ENCODE measurements at regions not wholly inside any gene's neighbourhood (a gene's known extent, or its start where the extent isn't known, plus 50 kb on each side); places are given as distances from the start of the nearest gene placed in this dataset.

GRCh38 chr2:6459138-6459537, 406.6 kb downstream of the CMPK2 start:
- peaks cover 5% of the 10 kb centered on the region for H3K36me3 Mint-ChIP-seq (ENCODE audit: low read depth, unreplicated experiment)
- H4K20me1 ChIP-seq (ENCODE audit: insufficient read depth, low read length) = no peaks in the 10 kb centered on the region

DNA sequence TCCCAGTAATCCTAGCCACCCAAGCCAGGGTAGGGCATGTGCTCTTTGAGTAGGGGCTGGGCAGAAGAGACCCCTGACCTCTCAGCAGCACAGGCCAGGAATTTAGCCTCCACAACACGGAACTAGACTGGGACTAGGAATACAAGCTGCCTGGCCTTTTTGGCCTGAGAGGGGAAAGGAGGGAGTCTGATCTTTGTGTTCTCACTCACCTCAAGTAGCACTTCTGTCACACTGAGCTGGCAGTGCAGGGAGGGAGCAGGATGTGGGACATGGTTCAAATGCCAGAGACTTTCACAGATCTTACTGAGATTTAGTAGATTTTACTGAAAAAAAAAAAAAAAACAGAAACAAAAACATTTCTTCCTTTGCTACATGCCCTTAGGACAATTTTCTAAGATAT, 395.2 kb downstream of the CMPK2 start:
- Histone ChIP-seq H3K27ac (ENCODE audit: low read depth, low read length) (no peak overlapping the region), H2AFZ (ENCODE audit: low read depth, low read length) (no peak overlapping the region), H3K9ac (ENCODE audit: low read length) (no peak overlapping the region), H3K4me2 (ENCODE audit: low read length) (no peak overlapping the region), H4K20me1 (ENCODE audit: insufficient read depth, low read length) (no peaks in the 10 kb centered on the region), H3K9me3 (ENCODE audit: insufficient read depth, low read depth, low read length) (no peaks in the 10 kb centered on the region), H3K36me3 (ENCODE audit: insufficient read depth, low read length) (no peaks in the 10 kb centered on the region), H3K4me1 (ENCODE audit: insufficient read depth, low read length) (no peaks in the 10 kb centered on the region), H3K4me3 (ENCODE audit: insufficient read depth, low read depth, low read length) (no peak overlapping the region), H3K79me2 (ENCODE audit: insufficient read depth, low read length) (no peaks in the 10 kb centered on the region), H3K27me3 (ENCODE audit: insufficient read depth, low read length) (no peaks in the 10 kb centered on the region)
- no peaks in the 10 kb centered on the region for H3K27me3 Mint-ChIP-seq (ENCODE audit: low read depth, unreplicated experiment)
- peaks cover 4% of the 10 kb centered on the region for H3K9me3 Mint-ChIP-seq (ENCODE audit: unreplicated experiment)
- no peak overlapping the region for H3K4me3 Mint-ChIP-seq (ENCODE audit: unreplicated experiment)
- H3K27ac Mint-ChIP-seq (ENCODE audit: unreplicated experiment) = no peak overlapping the region
- FAIRE-seq = no peak
- no peaks in the 10 kb centered on the region for H3K4me1 Mint-ChIP-seq (ENCODE audit: low read depth, unreplicated experiment)
- no peak for DNase-seq (ENCODE audit: low read depth)
- no peak for TF ChIP-seq EZH2 (IDR thresholded peaks at IDR 0.05; ENCODE audit: insufficient read depth, low read length)
- no peak for TF ChIP-seq CTCF (IDR thresholded peaks at IDR 0.05; ENCODE audit: insufficient read depth, low read depth, low read length)
- H3K36me3 Mint-ChIP-seq (ENCODE audit: low read depth, unreplicated experiment) = no peaks in the 10 kb centered on the region

More at GRCh38 chr2:6459138-6459537, 406.6 kb downstream of the CMPK2 start:
- Histone ChIP-seq H3K79me2 (ENCODE audit: insufficient read depth, low read length) (no peaks in the 10 kb centered on the region), H3K4me1 (ENCODE audit: insufficient read depth, low read length) (no peaks in the 10 kb centered on the region), H3K4me3 (ENCODE audit: insufficient read depth, low read depth, low read length) (no peak overlapping the region), H3K4me2 (ENCODE audit: low read length) (no peak overlapping the region), H3K9ac (ENCODE audit: low read length) (no peak overlapping the region), H2AFZ (ENCODE audit: low read depth, low read length) (no peak overlapping the region), H3K27me3 (ENCODE audit: insufficient read depth, low read length) (no peaks in the 10 kb centered on the region), H3K27ac (ENCODE audit: low read depth, low read length) (no peak overlapping the region), H3K9me3 (ENCODE audit: insufficient read depth, low read depth, low read length) (peaks cover 7% of the 10 kb centered on the region), H3K36me3 (ENCODE audit: insufficient read depth, low read length) (no peaks in the 10 kb centered on the region)
- DNase-seq (ENCODE audit: low read depth) = no peak
- TF ChIP-seq EZH2 (IDR thresholded peaks at IDR 0.05; ENCODE audit: insufficient read depth, low read length) = no peak
- no peak for TF ChIP-seq CTCF (IDR thresholded peaks at IDR 0.05; ENCODE audit: insufficient read depth, low read depth, low read length)
- H3K4me1 Mint-ChIP-seq (ENCODE audit: low read depth, unreplicated experiment) = no peaks in the 10 kb centered on the region
- H3K9me3 Mint-ChIP-seq (ENCODE audit: unreplicated experiment) = peaks cover 23% of the 10 kb centered on the region
- no peak overlapping the region for H3K27ac Mint-ChIP-seq (ENCODE audit: unreplicated experiment)
- H3K4me3 Mint-ChIP-seq (ENCODE audit: unreplicated experiment) = no peak overlapping the region
- H3K27me3 Mint-ChIP-seq (ENCODE audit: low read depth, unreplicated experiment) = no peaks in the 10 kb centered on the region
- FAIRE-seq = no peak

GRCh38 chr2:6471419-6471818, 394.3 kb downstream of the CMPK2 start:
- no peaks in the 10 kb centered on the region for H3K9me3 ChIP-seq (ENCODE audit: insufficient read depth, low read depth, low read length)
- H3K9ac ChIP-seq (ENCODE audit: low read length) = no peak overlapping the region
- no peaks in the 10 kb centered on the region for H3K4me1 ChIP-seq (ENCODE audit: insufficient read depth, low read length)
- FAIRE-seq = no peak
- Mint-ChIP-seq H3K27ac (ENCODE audit: unreplicated experiment) (no peak overlapping the region), H3K4me3 (ENCODE audit: unreplicated experiment) (no peak overlapping the region), H3K27me3 (ENCODE audit: low read depth, unreplicated experiment) (no peaks in the 10 kb centered on the region), H3K9me3 (ENCODE audit: unreplicated experiment) (peaks cover 4% of the 10 kb centered on the region), H3K4me1 (ENCODE audit: low read depth, unreplicated experiment) (no peaks in the 10 kb centered on the region), H3K36me3 (ENCODE audit: low read depth, unreplicated experiment) (no peaks in the 10 kb centered on the region)
- H3K27ac ChIP-seq (ENCODE audit: low read depth, low read length) = no peak overlapping the region
- DNase-seq (ENCODE audit: low read depth) = no peak
- no peaks in the 10 kb centered on the region for H4K20me1 ChIP-seq (ENCODE audit: insufficient read depth, low read length)
- H3K4me3 ChIP-seq (ENCODE audit: insufficient read depth, low read depth, low read length) = no peak overlapping the region
- no peaks in the 10 kb centered on the region for H3K79me2 ChIP-seq (ENCODE audit: insufficient read depth, low read length)
- no peaks in the 10 kb centered on the region for H3K36me3 ChIP-seq (ENCODE audit: insufficient read depth, low read length)
- TF ChIP-seq EZH2 (IDR thresholded peaks at IDR 0.05; ENCODE audit: insufficient read depth, low read length) = no peak
- TF ChIP-seq CTCF (IDR thresholded peaks at IDR 0.05; ENCODE audit: insufficient read depth, low read depth, low read length) = no peak
- H2AFZ ChIP-seq (ENCODE audit: low read depth, low read length) = no peak overlapping the region
- H3K27me3 ChIP-seq (ENCODE audit: insufficient read depth, low read length) = no peaks in the 10 kb centered on the region
- no peak overlapping the region for H3K4me2 ChIP-seq (ENCODE audit: low read length)
